ENCODE measurements at regions not wholly inside any gene's neighbourhood (a gene's known extent, or its start where the extent isn't known, plus 50 kb on each side); places are given as distances from the start of the nearest gene placed in this dataset.

DNA sequence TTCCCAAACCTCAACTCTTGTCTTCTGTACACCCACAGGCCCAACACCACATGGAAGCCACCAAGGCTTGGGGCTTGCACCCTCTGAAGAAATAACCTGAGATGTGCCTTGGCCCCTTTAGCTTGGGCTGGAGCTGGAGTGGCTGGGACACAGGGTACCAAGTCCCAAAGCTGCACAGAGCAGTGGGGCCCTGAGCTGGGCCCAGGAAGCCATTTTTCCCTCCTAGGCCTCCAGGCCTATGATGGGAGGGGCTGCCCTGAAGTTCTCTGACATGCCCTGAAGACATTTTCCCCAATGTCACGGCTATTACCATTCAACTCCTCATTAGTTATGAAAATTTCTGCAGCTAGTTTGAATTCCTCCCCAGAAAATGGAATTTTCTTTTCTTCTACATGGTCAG is 163.2 kb upstream of the ARID1B start:
- POLR2A ChIA-PET, result no interaction called here
- H3K9me3 ChIP-seq (ENCODE audit: control insufficient read depth in 1 of 2, insufficient read depth in 1 of 2, low read depth in 1 of 2, low read length in 2 of 2), result peaks cover 10 to 15% of the 10 kb centered on the region in 2 experiments; a peak in 3 of 4 replicates
- intact Hi-C loops (cut with micrococcal nuclease), result no loop called here
- no peak overlapping the region for H3K27ac ChIP-seq (ENCODE audit: low read depth, low read length)
- no peaks in the 10 kb centered on the region for H3K27me3 ChIP-seq (ENCODE audit: insufficient read depth, low read length)
- H3K4me3 ChIP-seq (replicated peaks in 1 of 2; ENCODE audit: low read depth in 1 of 2, low read length in 2 of 2), result no peak overlapping the region
- no peak overlapping the region for H2AFZ ChIP-seq (ENCODE audit: low read depth, low read length, poor library complexity, severe bottlenecking)
- no peaks in the 10 kb centered on the region for H4K20me1 ChIP-seq (ENCODE audit: insufficient read depth)
- H3K79me2 ChIP-seq (ENCODE audit: insufficient read depth, low read length), result no peaks in the 10 kb centered on the region
- no peaks in the 10 kb centered on the region for H3K36me3 ChIP-seq (ENCODE audit: control insufficient read depth in 1 of 2, insufficient read depth in 2 of 2, low read length in 2 of 2)
- no peaks in the 10 kb centered on the region for H3K9me2 ChIP-seq (ENCODE audit: insufficient read depth)
- BruUV-seq (replicated peaks), result no TSS peak
- CTCF ChIA-PET, result no interaction called here
- RAD21 ChIA-PET (ENCODE audit: low non-redundant PET in 1 of 2, low total read pairs in 2 of 2, uncharacterized antibody in 2 of 2, unreplicated experiment in 2 of 2), result no interaction called here
- no peak overlapping the region for H3K4me2 ChIP-seq (ENCODE audit: low read length)
- ATAC-seq (no peak), DNase-seq (ENCODE audit: low read depth, low spot score) (no peak)
- no peak overlapping the region for H3K9ac ChIP-seq (ENCODE audit: low read length)
- H3K4me1 ChIP-seq (ENCODE audit: control insufficient read depth in 1 of 2, insufficient read depth in 2 of 2, low read length in 2 of 2), result no peaks in the 10 kb centered on the region
- TF ChIP-seq ZNF274 (IDR thresholded peaks at IDR 0.05; ENCODE audit: low read depth, low read length) (no peak), FOSL1 (IDR thresholded peaks at IDR 0.05; ENCODE audit: low read depth) (no peak), POLR2A (IDR thresholded peaks at IDR 0.05; ENCODE audit: borderline replicate concordance, extremely low read depth, insufficient read depth, insufficient read length) (no peak), ELF1 (IDR thresholded peaks at IDR 0.05; ENCODE audit: borderline replicate concordance, low read depth) (no peak), JUND (IDR thresholded peaks at IDR 0.05) (no peak), SIN3A (IDR thresholded peaks at IDR 0.05; ENCODE audit: low read depth) (no peak), CEBPB (IDR thresholded peaks at IDR 0.05; ENCODE audit: low read depth) (no peak), EZH2phosphoT487 (IDR thresholded peaks at IDR 0.05; ENCODE audit: borderline replicate concordance) (no peak), RAD21 (IDR thresholded peaks at IDR 0.05; ENCODE audit: low read depth) (no peak), SP1 (IDR thresholded peaks at IDR 0.05; ENCODE audit: low read depth) (no peak), POLR2AphosphoS5 (IDR thresholded peaks at IDR 0.05; ENCODE audit: low read depth, low read length) (no peak), SRF (IDR thresholded peaks at IDR 0.05; ENCODE audit: low read depth) (no peak)
- TF ChIP-seq, protein P1, sequence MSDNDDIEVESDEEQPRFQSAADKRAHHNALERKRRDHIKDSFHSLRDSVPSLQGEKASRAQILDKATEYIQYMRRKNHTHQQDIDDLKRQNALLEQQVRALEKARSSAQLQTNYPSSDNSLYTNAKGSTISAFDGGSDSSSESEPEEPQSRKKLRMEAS (IDR thresholded peaks at IDR 0.05), result no peak

DNA sequence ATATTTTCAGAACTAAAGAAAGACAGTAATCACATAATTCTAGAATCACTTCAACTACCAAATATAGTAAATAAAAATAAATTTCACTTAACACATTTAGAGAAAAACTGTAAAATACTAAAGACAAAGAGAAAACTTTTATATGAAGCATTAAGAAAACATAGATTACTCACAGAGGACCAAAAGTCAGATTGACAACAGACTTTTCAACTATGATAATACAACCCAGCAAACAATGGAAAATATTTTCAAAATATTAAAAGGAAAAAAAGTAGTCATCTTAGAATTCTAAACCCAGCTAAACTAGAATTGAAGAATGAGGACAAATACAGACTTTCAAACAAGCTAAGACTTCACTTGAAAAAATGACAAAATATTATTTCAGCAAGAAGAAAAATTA is 164.8 kb upstream of the ARID1B start:
- Histone ChIP-seq H2AFZ (ENCODE audit: low read depth, low read length, poor library complexity, severe bottlenecking) (no peak overlapping the region), H3K27ac (ENCODE audit: low read depth, low read length) (no peak overlapping the region), H3K36me3 (ENCODE audit: control insufficient read depth in 1 of 2, insufficient read depth in 2 of 2, low read length in 2 of 2) (no peaks in the 10 kb centered on the region), H4K20me1 (ENCODE audit: insufficient read depth) (no peaks in the 10 kb centered on the region), H3K9me2 (ENCODE audit: insufficient read depth) (no peaks in the 10 kb centered on the region), H3K4me3 (replicated peaks in 1 of 2; ENCODE audit: low read depth in 1 of 2, low read length in 2 of 2) (no peak overlapping the region), H3K79me2 (ENCODE audit: insufficient read depth, low read length) (no peaks in the 10 kb centered on the region), H3K9ac (ENCODE audit: low read length) (no peak overlapping the region), H3K4me1 (ENCODE audit: control insufficient read depth in 1 of 2, insufficient read depth in 2 of 2, low read length in 2 of 2) (no peaks in the 10 kb centered on the region), H3K4me2 (ENCODE audit: low read length) (no peak overlapping the region), H3K27me3 (ENCODE audit: insufficient read depth, low read length) (no peaks in the 10 kb centered on the region), H3K9me3 (ENCODE audit: control insufficient read depth in 1 of 2, insufficient read depth in 1 of 2, low read depth in 1 of 2, low read length in 2 of 2) (peaks cover 10 to 15% of the 10 kb centered on the region in 2 experiments; a peak in 3 of 4 replicates)
- ATAC-seq (no peak), DNase-seq (ENCODE audit: low read depth, low spot score) (no peak)
- intact Hi-C loops (cut with micrococcal nuclease), result no loop called here
- POLR2A ChIA-PET, result no interaction called here
- no peak for TF ChIP-seq JUND (IDR thresholded peaks at IDR 0.05)
- TF ChIP-seq CEBPB (IDR thresholded peaks at IDR 0.05; ENCODE audit: low read depth), result no peak
- TF ChIP-seq TCF7L2 (IDR thresholded peaks at IDR 0.05; ENCODE audit: borderline replicate concordance, extremely low read depth, insufficient read depth, insufficient read length), result no peak
- no peak for TF ChIP-seq ZNF274 (IDR thresholded peaks at IDR 0.05; ENCODE audit: low read depth, low read length)
- TF ChIP-seq CBX3 (IDR thresholded peaks at IDR 0.05; ENCODE audit: low read depth), result 0 out of 2 replicates have a peak, but pooled peaks have one; percentile 21
- TF ChIP-seq RAD21 (IDR thresholded peaks at IDR 0.05; ENCODE audit: low read depth), result no peak
- TF ChIP-seq, protein P2, sequence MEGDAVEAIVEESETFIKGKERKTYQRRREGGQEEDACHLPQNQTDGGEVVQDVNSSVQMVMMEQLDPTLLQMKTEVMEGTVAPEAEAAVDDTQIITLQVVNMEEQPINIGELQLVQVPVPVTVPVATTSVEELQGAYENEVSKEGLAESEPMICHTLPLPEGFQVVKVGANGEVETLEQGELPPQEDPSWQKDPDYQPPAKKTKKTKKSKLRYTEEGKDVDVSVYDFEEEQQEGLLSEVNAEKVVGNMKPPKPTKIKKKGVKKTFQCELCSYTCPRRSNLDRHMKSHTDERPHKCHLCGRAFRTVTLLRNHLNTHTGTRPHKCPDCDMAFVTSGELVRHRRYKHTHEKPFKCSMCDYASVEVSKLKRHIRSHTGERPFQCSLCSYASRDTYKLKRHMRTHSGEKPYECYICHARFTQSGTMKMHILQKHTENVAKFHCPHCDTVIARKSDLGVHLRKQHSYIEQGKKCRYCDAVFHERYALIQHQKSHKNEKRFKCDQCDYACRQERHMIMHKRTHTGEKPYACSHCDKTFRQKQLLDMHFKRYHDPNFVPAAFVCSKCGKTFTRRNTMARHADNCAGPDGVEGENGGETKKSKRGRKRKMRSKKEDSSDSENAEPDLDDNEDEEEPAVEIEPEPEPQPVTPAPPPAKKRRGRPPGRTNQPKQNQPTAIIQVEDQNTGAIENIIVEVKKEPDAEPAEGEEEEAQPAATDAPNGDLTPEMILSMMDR (IDR thresholded peaks at IDR 0.05 in 2 of 3, conservative IDR thresholded peaks at IDR 0.05 in 1 of 3; ENCODE audit: borderline replicate concordance in 1 of 3, insufficient read depth in 1 of 3, low read depth in 2 of 3, low read length in 2 of 3), result no peak
- TF ChIP-seq, protein P3, sequence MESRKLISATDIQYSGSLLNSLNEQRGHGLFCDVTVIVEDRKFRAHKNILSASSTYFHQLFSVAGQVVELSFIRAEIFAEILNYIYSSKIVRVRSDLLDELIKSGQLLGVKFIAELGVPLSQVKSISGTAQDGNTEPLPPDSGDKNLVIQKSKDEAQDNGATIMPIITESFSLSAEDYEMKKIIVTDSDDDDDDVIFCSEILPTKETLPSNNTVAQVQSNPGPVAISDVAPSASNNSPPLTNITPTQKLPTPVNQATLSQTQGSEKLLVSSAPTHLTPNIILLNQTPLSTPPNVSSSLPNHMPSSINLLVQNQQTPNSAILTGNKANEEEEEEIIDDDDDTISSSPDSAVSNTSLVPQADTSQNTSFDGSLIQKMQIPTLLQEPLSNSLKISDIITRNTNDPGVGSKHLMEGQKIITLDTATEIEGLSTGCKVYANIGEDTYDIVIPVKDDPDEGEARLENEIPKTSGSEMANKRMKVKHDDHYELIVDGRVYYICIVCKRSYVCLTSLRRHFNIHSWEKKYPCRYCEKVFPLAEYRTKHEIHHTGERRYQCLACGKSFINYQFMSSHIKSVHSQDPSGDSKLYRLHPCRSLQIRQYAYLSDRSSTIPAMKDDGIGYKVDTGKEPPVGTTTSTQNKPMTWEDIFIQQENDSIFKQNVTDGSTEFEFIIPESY (IDR thresholded peaks at IDR 0.05; ENCODE audit: extremely low read depth, insufficient replicate concordance, low read length), result no peak
- no TSS peak for BruUV-seq (replicated peaks)
- RAD21 ChIA-PET (ENCODE audit: low non-redundant PET in 1 of 2, low total read pairs in 2 of 2, uncharacterized antibody in 2 of 2, unreplicated experiment in 2 of 2), result no interaction called here
- CTCF ChIA-PET, result no interaction called here
